SK-N-SH (cell line): ENCODE measurements at regions not wholly inside any gene's neighbourhood (a gene's known extent, or its start where the extent isn't known, plus 50 kb on each side); places are given as distances from the start of the nearest gene placed in this dataset.

Source experiments
- CTCF ChIA-PET: fragments of 300-600, 350-600 bp; formaldehyde crosslinking; extraction: SDS; loops from one replicate; lab custom pipeline; 2021; lab: Yijun Ruan, JAX
- POLR2A ChIA-PET: fragments of 350-600 bp; sonication (Branson Sonifier 250); formaldehyde crosslinking; extraction: SDS; loops from one replicate; lab custom pipeline; 2020; ENCODE audit warnings: antibody characterized with exemption, inconsistent platforms; lab: Yijun Ruan, JAX
- DNase-seq: peaks from one replicate; pipeline ENCODE4 v3.0.0; 2012
- H2AFZ ChIP-seq: fragments of 200-600 bp; sonication (generic); 2 replicates; pipeline ENCODE4 v1.8.1; 2016; ENCODE audit warnings: antibody characterized with exemption, mild to moderate bottlenecking, low read depth
- H3F3A ChIP-seq: fragments of 200-600 bp; sonication (generic); replicated peaks from 2 replicates; pipeline ENCODE3; 2016; ENCODE audit warnings: antibody characterized with exemption, mild to moderate bottlenecking; ENCODE audit not compliant: insufficient read depth
- H3K27ac ChIP-seq, 2 experiments: fragments of 200-500 bp in 1 of 2; fragments of 200-600 bp in 1 of 2; sonication (Bioruptor generic) in 1 of 2; sonication (generic), shearing (Covaris generic) in 1 of 2; 2 replicates each; pipeline versions ENCODE4 v1.5.1 to v1.6.1; 2014 to 2016; ENCODE audit warnings: low read depth in 2 of 2, inconsistent platforms in 1 of 2, low read length in 1 of 2, mild to moderate bottlenecking in 1 of 2, mixed read lengths in 1 of 2
- H3K27me3 ChIP-seq: fragments of 200-600 bp; sonication (generic), shearing (Covaris generic); 2 replicates; pipeline ENCODE4 v1.6.1; 2016; ENCODE audit warnings: mixed run types; ENCODE audit not compliant: insufficient read depth
- H3K36me3 ChIP-seq, 2 experiments: fragments of 200-500 bp in 1 of 2; fragments of 200-600 bp in 1 of 2; sonication (Bioruptor generic) in 1 of 2; sonication (generic) in 1 of 2; replicated peaks in 1 of 2; 2 replicates each; pipeline versions ENCODE3 to v1.5.1; 2014 to 2016; ENCODE audit warnings: low read length in 1 of 2, mild to moderate bottlenecking in 1 of 2; ENCODE audit not compliant: insufficient read depth in 2 of 2, control insufficient read depth in 1 of 2
- H3K4me1 ChIP-seq, 2 experiments: fragments of 200-500 bp in 1 of 2; fragments of 200-600 bp in 1 of 2; sonication (Bioruptor generic) in 1 of 2; sonication (generic), shearing (Covaris generic) in 1 of 2; 2 replicates each; pipeline versions ENCODE4 v1.5.1 to v1.6.1; 2014 to 2016; ENCODE audit warnings: low read depth in 1 of 2, low read length in 1 of 2, mixed run types in 1 of 2; ENCODE audit not compliant: insufficient read depth in 2 of 2, control insufficient read depth in 1 of 2
- H3K4me2 ChIP-seq: fragments of 200-600 bp; sonication (generic), shearing (Covaris generic); 2 replicates; pipeline ENCODE4 v1.6.1; 2017; ENCODE audit warnings: mixed run types
- H3K4me3 ChIP-seq, 2 experiments: fragments of 200-500 bp in 1 of 2; fragments of 200-600 bp in 1 of 2; sonication (Bioruptor generic) in 1 of 2; sonication (generic), shearing (Covaris generic) in 1 of 2; 2 replicates each; pipeline versions ENCODE4 v1.5.1 to v1.8.1; 2014 to 2016; ENCODE audit warnings: low read depth in 2 of 2, inconsistent platforms in 1 of 2, low read length in 1 of 2, mild to moderate bottlenecking in 1 of 2, mixed read lengths in 1 of 2, moderate library complexity in 1 of 2
- H3K79me2 ChIP-seq: fragments of 200-600 bp; sonication (generic); 2 replicates; pipeline ENCODE4 v1.8.1; 2017; ENCODE audit warnings: mild to moderate bottlenecking; ENCODE audit not compliant: insufficient read depth
- H3K9ac ChIP-seq: fragments of 200-600 bp; sonication (generic); 2 replicates; pipeline ENCODE4 v1.6.1; 2017; ENCODE audit warnings: mixed run types
- H3K9me2 ChIP-seq: fragments of 200-600 bp; sonication (generic); 2 replicates; pipeline ENCODE4 v1.6.1; 2017; ENCODE audit warnings: mixed run types
- H3K9me3 ChIP-seq: fragments of 200-600 bp; sonication (generic); 2 replicates; pipeline ENCODE4 v1.6.1; 2017; ENCODE audit warnings: mixed run types, mild to moderate bottlenecking, moderate library complexity
- H4K20me1 ChIP-seq: fragments of 200-600 bp; sonication (generic); 2 replicates; pipeline ENCODE4 v1.6.1; 2017; ENCODE audit warnings: mild to moderate bottlenecking, mixed run types; ENCODE audit not compliant: insufficient read depth
- CTCF ChIP-seq: fragments of 200-600 bp; sonication (generic); IDR thresholded peaks from 2 replicates; pipeline ENCODE4 v1.6.1; 2017; ENCODE audit warnings: antibody characterized with exemption, mild to moderate bottlenecking, moderate library complexity
- ELF1 ChIP-seq: IDR thresholded peaks from 2 replicates; pipeline ENCODE4 v1.4.0; 2012
- EP300 ChIP-seq, 2 experiments: IDR thresholded peaks; 2 replicates each; pipeline versions ENCODE4 v1.4.0 to v1.6.1; 2012; ENCODE audit warnings: borderline replicate concordance in 1 of 2, low read depth in 1 of 2, low read length in 1 of 2
- EZH2phosphoT487 ChIP-seq: fragments of 200-600 bp; sonication (generic); IDR thresholded peaks from 2 replicates; pipeline ENCODE4 v1.6.1; 2017; ENCODE audit warnings: low read depth, mixed run types, mild to moderate bottlenecking, antibody characterized with exemption, moderate library complexity, borderline replicate concordance
- FOXM1 ChIP-seq: IDR thresholded peaks from 2 replicates; pipeline ENCODE4 v1.4.0; 2012; ENCODE audit warnings: low read depth, mild to moderate bottlenecking
- JUND ChIP-seq: IDR thresholded peaks from 2 replicates; pipeline ENCODE4 v1.4.0; 2012
- MXI1 ChIP-seq: IDR thresholded peaks from 2 replicates; pipeline ENCODE4 v1.6.1; 2012; ENCODE audit warnings: mild to moderate bottlenecking, low read depth, low read length, improper control_type of control experiment
- NFIC ChIP-seq: IDR thresholded peaks from 2 replicates; pipeline ENCODE4 v1.4.0; 2012; ENCODE audit warnings: borderline replicate concordance
- NRF1 ChIP-seq: IDR thresholded peaks from 2 replicates; pipeline ENCODE4 v1.6.1; 2012; ENCODE audit warnings: low read depth, mild to moderate bottlenecking, low read length
- RAD21 ChIP-seq: IDR thresholded peaks from 2 replicates; pipeline ENCODE4 v1.6.1; 2012; ENCODE audit warnings: mild to moderate bottlenecking, low read length
- RXRA ChIP-seq: IDR thresholded peaks from 2 replicates; pipeline ENCODE4 v1.4.0; 2012; ENCODE audit warnings: low read depth, mild to moderate bottlenecking, borderline replicate concordance
- SIN3A ChIP-seq: IDR thresholded peaks from 2 replicates; pipeline ENCODE4 v1.6.1; 2012; ENCODE audit warnings: low read depth, mild to moderate bottlenecking, low read length, moderate library complexity, borderline replicate concordance
- SMC3 ChIP-seq: IDR thresholded peaks from 2 replicates; pipeline ENCODE4 v1.6.1; 2012; ENCODE audit warnings: low read depth, low read length, improper control_type of control experiment
- TAF1 ChIP-seq: IDR thresholded peaks from 2 replicates; pipeline ENCODE4 v1.6.1; 2012; ENCODE audit warnings: low read depth, mild to moderate bottlenecking, low read length, moderate library complexity, borderline replicate concordance
- USF2 ChIP-seq: fragments of 150-350 bp; IDR thresholded peaks from 2 replicates; pipeline ENCODE4 v1.6.1; 2017; ENCODE audit warnings: antibody characterized with exemption, low read length, low read depth, borderline replicate concordance
- YY1 ChIP-seq: IDR thresholded peaks from 2 replicates; pipeline ENCODE4 v1.4.0; 2012; ENCODE audit warnings: low read depth, mild to moderate bottlenecking
- WGBS: methylation state at CpG from one replicate; pipeline ENCODE4 v1.1.6; 2017; ENCODE audit warnings: low lambda C conversion rate; 5-methylcytosine and 5-hydroxymethylcytosine counted together
- TF ChIP-seq, protein P1 (sequence below): IDR thresholded peaks from 2 replicates; pipeline ENCODE4 v1.4.0; 2012; ENCODE audit warnings: low read depth, borderline replicate concordance

- Histone ChIP-seq H3K9ac (no peak overlapping the region), H3K9me2 (no peaks in the 10 kb centered on the region), H3F3A (no peaks in the 10 kb centered on the region), H3K79me2 (no peaks in the 10 kb centered on the region), H3K9me3 (no peaks in the 10 kb centered on the region), H3K27me3 (peaks cover 48% of the 10 kb centered on the region; the same call in 1 of the 2 replicates), H2AFZ (0 out of 2 replicates have a peak overlapping the region, but pooled peaks have one; percentile 56), H3K4me1 (no peaks in the 10 kb centered on the region; a peak in 1 of 4 replicates), H3K4me3 (peak overlapping the region; percentile 36 to 56), H3K27ac (no peak overlapping the region), H3K4me2 (peak overlapping the region; percentile 77), H3K36me3 (no peaks in the 10 kb centered on the region), H4K20me1 (no peaks in the 10 kb centered on the region)
- TF ChIP-seq SIN3A (no peak), RAD21 (peak; percentile 36), EP300 (IDR thresholded peaks at IDR 0.05; ENCODE audit: borderline replicate concordance in 1 of 2, low read depth in 1 of 2, low read length in 1 of 2) (no peak), SMC3 (peak; percentile 68), YY1 (no peak), RXRA (no peak), MXI1 (no peak), NRF1 (0 out of 2 replicates have a peak, but pooled peaks have one; percentile 16), JUND (no peak), FOXM1 (no peak), ELF1 (no peak), TAF1 (no peak), NFIC (no peak), EZH2phosphoT487 (no peak), CTCF (peak; percentile 71), USF2 (no peak)
- TF ChIP-seq, protein P1, sequence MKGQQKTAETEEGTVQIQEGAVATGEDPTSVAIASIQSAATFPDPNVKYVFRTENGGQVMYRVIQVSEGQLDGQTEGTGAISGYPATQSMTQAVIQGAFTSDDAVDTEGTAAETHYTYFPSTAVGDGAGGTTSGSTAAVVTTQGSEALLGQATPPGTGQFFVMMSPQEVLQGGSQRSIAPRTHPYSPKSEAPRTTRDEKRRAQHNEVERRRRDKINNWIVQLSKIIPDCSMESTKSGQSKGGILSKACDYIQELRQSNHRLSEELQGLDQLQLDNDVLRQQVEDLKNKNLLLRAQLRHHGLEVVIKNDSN, result no peak
- DNase-seq, result peak; percentile 90
- ChIA-PET POLR2A (no interaction called here), CTCF (interaction anchor here (0.6 to 2.8 kb wide), 4 partner anchors 15 to 370 kb away, joined by 3 to 13 read pairs (median 8); no protein-coding TSS in a partner anchor)
- WGBS, result 4% methylated on average over 25 of the region's 58 CpGs
These were observed 155.8 kb upstream of the IRX4 start for GRCh38 chr5:2038321-2039179.
